ENCODE measurements at regions not wholly inside any gene's neighbourhood (a gene's known extent, or its start where the extent isn't known, plus 50 kb on each side); places are given as distances from the start of the nearest gene placed in this dataset.

DNA sequence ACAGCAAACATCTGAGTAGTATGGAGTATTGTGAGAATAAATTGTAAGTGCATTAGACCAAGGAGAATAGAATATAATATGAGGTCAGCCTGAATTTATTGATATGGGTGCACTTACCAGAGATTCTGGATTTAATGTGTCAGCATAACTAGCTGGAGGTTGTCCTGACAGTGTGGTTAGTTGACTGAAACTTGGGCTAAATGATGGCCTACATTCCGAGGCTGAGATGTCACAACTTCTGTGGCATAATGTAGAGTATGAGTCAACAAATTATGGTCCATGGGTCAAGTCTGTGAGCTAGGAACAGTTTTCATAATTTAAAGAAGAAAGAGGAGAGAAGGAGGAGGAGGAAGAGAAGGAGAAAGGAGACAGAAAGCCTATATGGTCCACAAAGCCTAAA, 127.6 kb downstream of the QPCT start:
- DNase-seq (ENCODE audit: low read depth): peak; percentile 78

DNA sequence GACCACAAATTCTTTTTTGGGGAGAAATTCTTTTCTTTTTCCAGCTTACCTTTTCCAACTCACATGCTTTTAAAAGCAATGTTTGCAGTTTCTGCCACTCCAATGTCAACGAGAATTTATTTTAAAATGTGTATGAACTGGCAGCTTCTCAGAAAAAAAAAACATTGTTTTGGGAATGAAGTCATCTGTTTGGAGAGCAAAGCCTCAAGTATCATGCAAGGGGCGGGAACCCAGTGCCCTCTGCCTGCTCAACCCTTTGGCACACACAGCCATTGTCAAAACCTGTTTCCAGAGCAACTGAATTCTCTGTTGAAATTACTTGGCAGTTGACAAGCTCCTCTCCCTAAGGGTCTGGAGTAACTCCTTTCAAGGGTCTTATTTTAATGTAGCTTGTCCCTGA, 128.5 kb downstream of the QPCT start:
- peak; percentile 90 for DNase-seq (ENCODE audit: low read depth)

- no peak for DNase-seq (ENCODE audit: low read depth)
Measured at GRCh38 chr2:37476411-37476810, 132.0 kb downstream of the QPCT start.

DNA sequence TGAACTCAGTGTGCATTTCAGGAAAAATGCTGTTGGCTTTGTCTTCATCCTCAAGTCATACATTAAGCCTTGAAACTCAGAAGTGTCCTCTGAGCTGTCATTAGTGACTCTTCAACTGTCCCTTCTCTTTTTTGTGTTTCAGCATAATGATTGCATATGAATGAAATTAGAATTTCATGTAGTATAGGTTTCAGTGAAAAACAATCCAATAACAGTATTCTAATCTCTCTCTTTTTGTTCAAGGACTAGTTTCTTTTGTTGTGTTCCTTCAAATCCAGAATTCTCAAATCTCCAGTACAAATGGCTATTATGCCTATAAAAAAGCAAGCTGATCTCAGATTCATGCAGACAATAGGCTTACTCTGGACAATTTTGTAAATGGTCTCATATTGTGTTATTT, 133.5 kb downstream of the QPCT start:
- no peak for DNase-seq (ENCODE audit: low read depth)

DNA sequence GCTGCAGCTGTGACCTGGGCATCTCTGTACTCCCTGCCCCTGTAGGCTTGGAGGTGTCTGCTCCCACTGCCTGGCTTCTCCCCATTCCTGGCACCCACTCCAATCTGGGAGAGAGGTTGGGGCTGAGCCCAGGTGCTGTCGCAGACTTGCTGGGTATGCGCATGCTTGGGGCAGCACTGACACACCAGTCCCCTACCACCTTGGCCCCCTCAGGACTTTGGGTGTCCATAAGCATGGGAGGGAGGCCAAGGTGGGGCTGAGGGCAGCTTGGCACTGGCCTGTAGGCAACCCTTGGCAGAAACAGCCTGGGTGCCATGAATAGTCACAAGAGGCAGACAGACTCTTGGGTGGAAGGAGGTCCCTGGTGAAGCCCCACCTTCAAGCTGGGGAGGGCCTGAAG, 136.8 kb downstream of the QPCT start:
- DNase-seq (ENCODE audit: low read depth): no peak

DNA sequence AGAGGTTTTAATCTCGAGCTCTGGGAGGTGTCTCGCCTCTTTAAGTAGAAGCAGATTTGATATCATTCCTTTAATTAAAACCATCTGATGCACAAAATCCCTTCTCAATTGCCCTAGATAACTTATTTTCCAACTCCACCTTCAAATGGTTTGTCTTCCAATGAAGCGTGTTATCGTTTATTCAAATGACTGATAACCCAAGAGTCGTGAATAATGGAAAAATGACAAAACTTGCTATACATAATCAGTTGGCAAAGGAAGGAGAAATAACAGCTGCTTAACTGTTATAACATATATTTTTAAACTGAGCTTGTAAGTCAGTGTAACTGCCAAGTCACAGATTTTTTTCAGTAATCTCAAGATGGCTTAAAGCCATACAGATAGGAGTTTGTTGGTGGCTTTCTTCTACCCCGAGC, 144.6 kb downstream of the QPCT start:
- no peak for DNase-seq (ENCODE audit: low read depth)

- no peak for DNase-seq (ENCODE audit: low read depth)
Measured at GRCh38 chr2:37489536-37489935, 145.1 kb downstream of the QPCT start.

DNA sequence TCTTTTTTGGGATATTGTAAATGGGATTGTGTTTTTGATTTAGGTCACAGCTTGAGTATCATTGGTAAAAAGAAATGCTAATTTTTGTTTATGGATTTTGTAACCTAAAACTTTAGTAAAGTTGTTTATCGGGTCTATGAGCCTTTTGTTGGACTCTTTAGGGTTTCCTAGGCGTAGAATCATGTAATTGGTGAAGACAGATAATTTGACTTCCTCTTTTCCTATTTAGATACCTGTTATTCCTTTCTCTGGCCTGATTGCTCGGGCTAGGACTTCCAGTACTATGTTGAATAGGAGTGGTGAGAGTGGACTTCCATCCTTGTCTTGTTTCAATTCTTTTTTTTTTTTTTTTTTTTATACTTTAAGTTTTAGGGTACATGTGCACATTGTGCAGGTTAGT, 149.0 kb downstream of the QPCT start:
- DNase-seq (ENCODE audit: low read depth): no peak

- DNase-seq (ENCODE audit: low read depth): no peak
Measured at GRCh38 chr2:37499113-37499512, 154.7 kb downstream of the QPCT start.

DNA sequence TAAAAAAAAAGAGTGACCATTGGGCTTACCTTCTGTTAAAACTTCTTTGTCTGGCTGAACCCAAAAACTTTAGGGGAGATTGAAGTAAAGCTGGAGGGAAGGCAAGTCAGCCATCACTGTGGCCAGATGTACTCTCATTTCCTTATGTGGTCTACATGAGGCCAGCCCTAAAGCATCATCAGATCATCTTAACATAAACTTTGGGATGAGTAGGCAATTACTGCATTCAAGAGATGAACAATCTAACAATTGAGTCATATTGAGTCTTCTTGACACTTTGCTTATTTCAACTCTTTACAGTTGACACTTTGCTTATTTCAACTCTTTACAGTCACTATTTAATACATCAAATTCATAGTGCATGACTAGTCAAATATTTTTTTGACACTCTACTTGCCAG, 155.6 kb downstream of the QPCT start:
- peak; percentile 51 for DNase-seq (ENCODE audit: low read depth)

GRCh38 chr2:37501113-37501512, 156.7 kb downstream of the QPCT start:
- no peak for DNase-seq (ENCODE audit: low read depth)

DNA sequence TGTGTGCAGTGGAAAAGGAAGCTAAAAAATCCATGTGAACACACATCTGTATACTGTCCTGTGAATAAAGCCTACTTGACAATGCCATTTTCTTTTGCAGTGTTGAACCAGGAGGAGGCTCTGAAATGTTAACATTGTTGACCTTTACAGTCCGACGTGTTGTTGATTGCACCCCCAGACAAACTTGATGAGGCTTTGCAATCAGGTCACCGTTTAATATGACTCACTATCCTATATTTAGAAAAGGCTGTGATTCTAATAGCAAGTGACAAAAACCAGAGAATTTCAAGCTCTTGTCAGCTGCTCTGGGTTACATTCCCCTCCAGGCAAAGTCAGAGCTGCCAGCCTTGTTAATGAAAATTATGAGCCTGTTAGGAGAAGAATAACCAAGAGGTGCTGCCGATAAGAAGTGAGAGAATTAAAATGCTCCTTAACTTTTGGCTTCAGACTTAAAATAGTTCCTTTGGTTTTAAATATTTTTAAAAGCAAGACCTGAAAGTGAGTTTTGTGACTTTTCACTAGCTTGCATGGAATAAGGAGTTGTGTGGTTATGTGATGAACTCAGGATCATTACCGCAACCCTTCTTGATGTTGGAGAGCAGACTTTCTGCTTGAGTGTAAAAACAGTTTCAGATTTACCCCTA, 162.1 kb downstream of the QPCT start:
- DNase-seq (ENCODE audit: low read depth): no peak

GRCh38 chr2:37507051-37507410, 162.6 kb downstream of the QPCT start:
- no peak for DNase-seq (ENCODE audit: low read depth)

- DNase-seq (ENCODE audit: low read depth): no peak
Measured at GRCh38 chr2:37507703-37508102, 163.3 kb downstream of the QPCT start.

GRCh38 chr2:37512971-37513370, 158.5 kb downstream of the CDC42EP3 start:
- no peak for DNase-seq (ENCODE audit: low read depth)

DNA sequence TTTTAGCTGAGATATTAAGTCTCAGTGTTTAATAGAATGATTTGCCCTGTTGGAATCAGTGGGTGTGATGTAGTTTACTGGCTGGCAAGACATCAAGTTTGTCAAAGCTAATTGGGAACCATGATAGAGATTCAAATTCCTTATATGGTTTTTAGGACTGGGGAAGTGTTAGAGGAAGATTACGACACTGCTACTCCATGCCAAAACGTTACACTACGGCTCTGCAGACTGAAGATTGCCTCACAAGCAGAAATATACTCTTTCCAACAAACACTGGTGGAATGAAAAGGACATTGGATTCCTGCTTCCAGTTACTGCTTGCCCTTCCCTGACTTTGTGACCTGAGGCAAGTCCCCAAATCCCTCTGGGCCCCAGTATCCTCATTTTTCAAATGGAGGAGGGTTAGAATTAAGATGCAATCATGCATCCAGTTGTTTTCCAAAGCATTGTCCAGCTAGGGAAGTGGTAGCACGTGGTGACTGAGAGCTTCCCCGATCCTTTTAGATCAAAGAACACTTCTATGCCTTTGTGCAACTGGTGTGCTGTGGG, 147.6 kb downstream of the CDC42EP3 start:
- peak; percentile 27 for DNase-seq (ENCODE audit: low read depth)

DNA sequence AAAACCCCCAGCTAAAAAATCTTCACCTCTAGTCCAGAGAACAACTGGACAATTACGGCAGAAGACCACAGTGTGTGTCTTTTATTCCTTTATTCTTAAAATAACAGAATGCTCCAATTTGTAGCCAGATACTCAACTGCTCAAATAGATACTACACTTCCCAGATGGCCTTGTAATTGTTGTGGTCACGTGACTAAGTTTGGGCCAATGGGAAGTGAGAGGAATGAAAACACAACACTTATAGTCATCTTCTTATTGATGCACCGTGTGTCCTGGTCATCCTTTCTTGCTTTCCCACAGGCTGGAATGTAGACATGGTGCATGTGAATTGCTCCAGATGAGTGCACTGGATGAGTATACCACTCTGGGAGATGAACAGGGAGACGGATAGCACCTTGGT, 145.1 kb downstream of the CDC42EP3 start:
- DNase-seq (ENCODE audit: low read depth): peak; percentile 23

DNA sequence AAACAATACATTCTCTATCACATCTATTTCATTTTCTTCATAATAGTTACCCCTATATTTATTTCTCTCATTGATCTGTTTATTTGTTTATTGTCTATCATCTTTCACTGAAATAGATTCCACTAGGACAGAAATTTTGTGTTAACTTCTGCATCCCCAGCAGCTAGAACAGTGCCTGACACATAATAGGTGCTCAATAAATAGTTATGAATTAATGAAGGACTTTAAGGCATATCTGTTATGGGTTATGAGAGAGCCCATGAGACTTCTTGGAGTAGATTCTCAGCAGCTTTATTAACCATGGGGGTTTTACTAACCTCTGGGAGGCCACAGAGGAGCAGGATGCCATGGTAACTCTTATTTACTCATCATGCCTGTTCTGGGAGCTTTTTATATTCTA, 144.6 kb downstream of the CDC42EP3 start:
- DNase-seq (ENCODE audit: low read depth): no peak

DNA sequence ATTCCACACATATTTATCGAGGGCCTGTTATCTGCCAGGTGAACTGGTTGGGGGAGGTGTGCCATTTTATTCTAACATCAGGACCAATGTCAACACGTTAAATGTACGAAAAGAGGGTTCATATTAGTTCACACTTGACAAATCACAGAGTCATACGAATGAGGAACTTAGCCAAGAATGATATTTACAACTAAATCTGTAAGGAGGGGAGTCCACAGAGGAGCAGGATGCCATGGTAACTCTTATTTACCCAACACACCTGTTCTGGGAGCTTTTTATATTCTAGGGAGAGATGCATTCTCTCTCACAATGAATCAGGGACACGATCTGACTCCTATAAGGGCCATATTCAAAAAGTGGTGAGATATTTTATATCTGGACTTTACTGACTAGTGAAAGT, 144.1 kb downstream of the CDC42EP3 start:
- DNase-seq (ENCODE audit: low read depth): no peak

DNA sequence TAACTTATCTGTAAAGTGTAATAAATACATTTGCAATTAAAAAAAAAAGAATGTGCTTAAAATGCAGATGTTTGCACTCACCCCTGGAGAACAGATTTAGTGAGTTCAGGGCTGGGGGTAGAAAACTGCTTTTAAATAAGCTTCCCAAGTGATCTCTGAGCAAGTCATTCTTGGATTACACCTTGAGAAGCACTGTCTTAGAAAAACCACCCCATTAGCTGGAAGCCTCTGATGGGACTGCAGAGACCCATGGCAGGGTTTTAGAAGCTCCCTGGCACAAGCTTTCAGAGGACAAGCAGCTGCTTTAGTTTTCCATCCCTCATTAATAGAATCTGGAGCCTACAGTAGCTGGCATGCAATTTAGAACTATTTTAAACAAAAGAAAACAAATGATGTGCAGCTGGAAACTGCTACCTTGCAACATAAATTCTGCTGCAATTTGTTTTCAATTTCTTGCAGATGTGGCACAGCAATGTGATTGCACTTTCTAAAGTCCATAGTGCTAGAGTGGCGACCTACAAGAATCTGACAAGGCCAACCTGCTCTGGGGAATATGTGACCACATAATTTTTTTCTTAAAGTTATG, 141.5 kb downstream of the CDC42EP3 start:
- DNase-seq (ENCODE audit: low read depth): no peak

- DNase-seq (ENCODE audit: low read depth): no peak
Measured at GRCh38 chr2:37532503-37532902, 138.9 kb downstream of the CDC42EP3 start.

GRCh38 chr2:37537316-37537715, 134.1 kb downstream of the CDC42EP3 start:
- no peak for DNase-seq (ENCODE audit: low read depth)

DNA sequence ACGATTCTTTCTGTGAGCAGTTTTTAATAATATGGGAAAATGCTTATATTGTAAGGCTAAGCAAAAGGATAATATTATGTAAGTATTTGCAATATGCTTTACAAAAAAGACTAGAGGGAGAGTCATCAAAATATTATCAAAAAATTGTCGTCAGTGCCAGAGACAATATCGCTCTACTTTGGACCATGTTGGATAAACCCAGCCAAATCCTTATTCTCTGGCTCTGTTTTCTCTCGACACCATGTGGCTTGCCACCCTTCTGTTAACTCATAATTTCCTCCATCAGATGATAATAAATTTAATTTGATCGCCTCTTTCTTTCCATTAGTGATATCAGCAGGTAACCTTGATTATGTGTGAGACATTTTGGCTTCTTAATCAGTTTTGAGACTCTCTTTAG, 129.9 kb downstream of the CDC42EP3 start:
- no peak for DNase-seq (ENCODE audit: low read depth)

- DNase-seq (ENCODE audit: low read depth): no peak
Measured at GRCh38 chr2:37543999-37544557, 127.4 kb downstream of the CDC42EP3 start.

Measured in Daoy (cell line).